OCI-LY3 (cell line): ENCODE measurements at regions not wholly inside any gene's neighbourhood (a gene's known extent, or its start where the extent isn't known, plus 50 kb on each side); places are given as distances from the start of the nearest gene placed in this dataset.

Experiments
- CTCF ChIP-seq: fragments of 200-600, 300-600 bp; sonication (generic); IDR thresholded peaks from 2 replicates; pipeline ENCODE4 v1.5.1; 2014; ENCODE audit warnings: antibody characterized with exemption, low read length, low read depth
- EZH2phosphoT487 ChIP-seq: fragments of 200-600 bp; shearing (Covaris generic); IDR thresholded peaks from 2 replicates; pipeline ENCODE4 v1.6.1; 2018; ENCODE audit warnings: antibody characterized with exemption, mixed run types, low read depth

- TF ChIP-seq CTCF (no peak), EZH2phosphoT487 (no peak)
Observed at GRCh38 chr6:138688580-138688979, 85.0 kb upstream of the CCDC28A start.
